PC-3 (cell line): ENCODE measurements at regions not wholly inside any gene's neighbourhood (a gene's known extent, or its start where the extent isn't known, plus 50 kb on each side); places are given as distances from the start of the nearest gene placed in this dataset.
A peak's percentile ranks its signal among the peaks of the same experiment; 100 is the strongest.

Source experiments
- EZH2 ChIP-seq: fragments of 300-600 bp; sonication (generic); IDR thresholded peaks from one replicate; pipeline ENCODE4 v1.6.1; 2017; ENCODE audit warnings: antibody characterized with exemption, mild to moderate bottlenecking, low read length; ENCODE audit not compliant: unreplicated experiment
- EZH2phosphoT487 ChIP-seq: fragments of 300-600 bp; sonication (generic); IDR thresholded peaks from 2 replicates; pipeline ENCODE4 v1.6.1; 2018; ENCODE audit warnings: mild to moderate bottlenecking, antibody characterized with exemption, low read length, borderline replicate concordance
- TF ChIP-seq, protein P1 (sequence below): fragments of 300-600 bp; sonication (generic); conservative IDR thresholded peaks from 2 replicates; pipeline ENCODE4 v1.5.1; 2017; ENCODE audit warnings: antibody characterized with exemption, low read depth, mild to moderate bottlenecking, low read length

- TF ChIP-seq EZH2phosphoT487 (no peak), EZH2 (no peak)
- TF ChIP-seq, protein P1, sequence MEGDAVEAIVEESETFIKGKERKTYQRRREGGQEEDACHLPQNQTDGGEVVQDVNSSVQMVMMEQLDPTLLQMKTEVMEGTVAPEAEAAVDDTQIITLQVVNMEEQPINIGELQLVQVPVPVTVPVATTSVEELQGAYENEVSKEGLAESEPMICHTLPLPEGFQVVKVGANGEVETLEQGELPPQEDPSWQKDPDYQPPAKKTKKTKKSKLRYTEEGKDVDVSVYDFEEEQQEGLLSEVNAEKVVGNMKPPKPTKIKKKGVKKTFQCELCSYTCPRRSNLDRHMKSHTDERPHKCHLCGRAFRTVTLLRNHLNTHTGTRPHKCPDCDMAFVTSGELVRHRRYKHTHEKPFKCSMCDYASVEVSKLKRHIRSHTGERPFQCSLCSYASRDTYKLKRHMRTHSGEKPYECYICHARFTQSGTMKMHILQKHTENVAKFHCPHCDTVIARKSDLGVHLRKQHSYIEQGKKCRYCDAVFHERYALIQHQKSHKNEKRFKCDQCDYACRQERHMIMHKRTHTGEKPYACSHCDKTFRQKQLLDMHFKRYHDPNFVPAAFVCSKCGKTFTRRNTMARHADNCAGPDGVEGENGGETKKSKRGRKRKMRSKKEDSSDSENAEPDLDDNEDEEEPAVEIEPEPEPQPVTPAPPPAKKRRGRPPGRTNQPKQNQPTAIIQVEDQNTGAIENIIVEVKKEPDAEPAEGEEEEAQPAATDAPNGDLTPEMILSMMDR, result peak; percentile 40; the same call in 1 of the 2 replicates
These were observed 152.9 kb downstream of the SOD2 start for GRCh38 chr6:159540152-159540551.
